ENCODE measurements at regions not wholly inside any gene's neighbourhood (a gene's known extent, or its start where the extent isn't known, plus 50 kb on each side); places are given as distances from the start of the nearest gene placed in this dataset.
A peak's percentile ranks its signal among the peaks of the same experiment; 100 is the strongest.
"Not testable (repeated sequence)": the region's sequence is repeated elsewhere in the genome, so short reads cannot be mapped to it uniquely, and the experiment has no call there.

GRCh38 chr17:37859451-37859850, 64.8 kb upstream of the TBC1D3K start:
- no peak for DNase-seq

DNA sequence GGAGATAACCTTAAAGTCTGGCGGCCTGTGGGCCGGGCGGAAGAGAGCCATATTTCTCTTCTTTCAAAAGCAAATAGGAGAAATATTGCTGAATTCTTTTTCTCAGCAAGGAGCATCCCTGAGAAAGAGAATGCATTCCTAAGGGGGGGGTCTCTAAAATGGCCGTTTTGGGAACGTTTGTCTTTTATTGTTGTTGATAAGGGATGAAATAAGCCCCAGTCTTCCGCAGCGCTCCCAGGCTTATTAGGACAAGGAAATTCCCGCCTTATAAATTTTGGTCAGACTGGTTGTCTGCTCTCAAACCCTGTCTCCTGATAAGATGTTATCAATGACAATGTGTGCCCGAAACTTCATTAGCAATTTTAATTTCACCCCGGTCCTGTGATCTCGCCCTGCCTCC, 65.8 kb upstream of the TBC1D3K start:
- DNase-seq = not testable (repeated sequence)

DNA sequence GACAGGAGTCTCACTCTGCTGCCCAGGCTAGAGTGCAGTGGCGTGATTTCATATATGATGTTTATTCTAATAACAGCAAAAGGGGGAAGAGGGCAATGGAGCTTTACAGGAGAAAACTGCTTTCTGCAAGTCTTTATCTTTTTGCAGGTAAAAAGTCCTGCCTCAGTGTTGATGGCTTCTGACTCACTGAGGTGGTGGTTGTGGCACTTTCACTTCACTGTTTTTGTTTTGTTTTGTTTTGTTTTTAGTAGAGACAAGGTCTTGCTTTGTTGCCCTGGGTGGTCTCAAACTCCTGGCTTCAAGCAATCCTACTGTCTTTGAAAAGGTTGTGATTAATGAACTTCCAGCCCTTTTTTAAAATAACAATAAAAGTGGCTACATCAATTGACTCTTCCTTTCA, 68.0 kb upstream of the TBC1D3K start:
- no peak for DNase-seq

- no peak for DNase-seq
Measured at GRCh38 chr17:37849617-37849972, 74.6 kb upstream of the TBC1D3K start.

DNA sequence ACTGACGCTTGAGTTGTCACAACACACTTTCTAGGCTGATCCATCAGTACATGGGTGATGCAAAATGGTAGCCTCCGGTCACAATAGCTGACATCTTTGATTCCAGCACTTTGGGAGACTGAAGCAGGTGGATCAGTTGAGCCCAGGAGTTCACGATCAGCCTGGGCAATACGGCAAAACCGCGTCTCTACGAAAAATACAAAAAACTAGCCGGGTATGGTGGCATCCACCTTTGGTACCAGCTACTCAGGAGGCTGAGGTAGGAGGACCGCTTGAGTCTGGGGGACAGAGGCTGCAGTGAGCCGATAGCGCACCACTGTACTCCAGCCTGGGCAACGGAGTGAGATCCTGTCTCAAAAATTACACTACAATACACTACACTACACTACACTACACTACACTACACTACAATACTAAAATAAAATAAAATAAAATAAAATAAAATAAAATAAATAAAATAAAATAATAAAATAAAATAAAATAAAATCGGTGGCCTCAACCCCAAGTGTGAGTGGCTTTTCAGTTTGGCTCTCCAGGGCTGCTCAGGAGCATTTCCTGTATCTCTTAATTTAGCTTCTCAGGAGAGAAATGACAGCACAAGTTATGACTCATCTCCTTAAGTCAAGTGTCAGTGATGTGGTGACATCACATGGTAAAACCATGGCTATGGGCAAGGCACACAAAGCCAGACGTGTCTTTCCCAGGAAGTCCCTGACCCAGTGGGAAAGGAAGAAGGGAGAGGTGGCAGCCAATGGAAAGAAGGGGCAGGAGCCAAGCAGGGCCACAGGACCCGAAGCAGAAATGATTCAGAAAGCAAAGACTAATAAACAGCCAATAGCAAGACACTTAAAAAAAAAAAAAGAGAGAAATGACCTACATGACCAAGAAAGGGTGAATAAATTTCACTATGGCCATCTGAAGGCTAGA, 75.3 kb upstream of the TBC1D3K start:
- no peak for DNase-seq

- no peak for DNase-seq
Measured at GRCh38 chr17:37847811-37848331, 76.3 kb upstream of the TBC1D3K start.

GRCh38 chr17:37847102-37847501, 77.1 kb upstream of the TBC1D3K start:
- no peak for DNase-seq

DNA sequence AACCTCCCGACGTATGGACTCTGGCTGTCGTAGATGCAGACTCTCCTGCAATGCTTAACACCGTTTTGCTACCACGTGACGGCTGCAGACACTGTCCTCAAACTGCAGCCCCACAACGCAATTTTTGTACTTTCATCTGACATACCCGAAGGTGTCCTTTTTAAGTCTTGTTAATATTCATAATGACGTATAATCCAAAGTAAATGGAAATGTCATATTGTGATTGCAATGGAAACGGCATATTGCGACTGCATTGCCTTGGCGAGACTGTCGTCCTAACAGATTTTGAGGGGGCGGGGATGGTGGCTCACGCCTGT, 79.3 kb upstream of the TBC1D3K start:
- no peak for DNase-seq

DNA sequence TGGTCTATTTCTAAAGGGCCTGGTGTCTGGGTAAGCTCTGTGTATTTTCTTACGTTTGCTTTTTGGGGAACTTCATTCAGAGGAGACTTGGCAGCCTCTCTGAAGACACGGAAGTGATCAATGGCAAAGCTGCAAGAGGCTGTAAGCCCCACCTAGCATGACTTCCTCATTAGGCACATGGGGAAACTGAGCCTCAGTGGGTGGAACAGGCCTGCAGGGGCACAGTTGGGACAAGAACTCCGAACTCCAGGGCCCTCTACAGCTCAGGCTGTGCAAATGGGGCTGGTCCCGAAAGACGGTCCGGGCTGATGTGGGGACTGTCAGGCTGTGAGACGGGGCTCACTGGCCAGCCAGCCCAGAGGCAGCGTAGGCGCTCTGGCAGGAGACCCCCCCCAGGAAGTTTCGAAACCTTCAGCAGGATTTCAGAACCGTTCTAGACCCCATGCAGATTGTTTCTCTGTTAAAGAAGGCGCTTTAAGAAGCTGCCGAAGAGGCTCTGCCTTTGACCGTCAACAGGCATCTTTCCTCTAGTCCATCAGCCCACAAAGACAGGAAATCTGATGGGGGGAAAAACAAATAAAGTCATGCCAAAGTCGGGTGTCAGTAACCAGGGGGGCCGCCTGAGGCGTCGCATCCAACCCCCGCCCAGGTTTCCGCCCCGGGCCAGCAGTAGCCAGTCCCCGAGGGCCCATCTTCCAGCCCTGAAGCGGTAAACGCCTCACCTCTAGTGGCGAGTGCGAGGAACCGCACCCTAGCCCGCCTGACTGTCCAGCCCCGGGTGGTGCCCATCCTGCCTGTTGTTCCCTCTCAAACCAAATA, 79.8 kb upstream of the TBC1D3K start:
- DNase-seq = peak; percentile 73

DNA sequence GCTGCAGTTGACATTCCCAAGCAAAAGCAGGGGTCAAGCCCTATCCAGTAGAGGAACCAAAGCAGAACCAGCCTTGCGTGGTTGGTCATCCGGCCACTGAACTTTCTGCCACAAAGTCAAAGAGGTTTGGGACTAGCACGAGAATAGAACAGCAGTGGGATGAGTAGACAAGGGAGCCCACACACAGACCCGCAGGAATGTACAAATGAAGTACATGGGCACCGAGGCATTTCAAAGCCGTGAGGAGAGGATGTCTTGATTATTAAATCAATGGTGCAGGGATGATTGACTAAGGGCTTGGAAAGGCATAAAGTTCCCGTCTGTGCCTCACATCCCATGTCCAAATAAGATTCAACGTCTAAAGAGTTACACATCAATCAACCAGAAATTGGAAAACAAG, 81.8 kb upstream of the TBC1D3K start:
- no peak for DNase-seq

DNA sequence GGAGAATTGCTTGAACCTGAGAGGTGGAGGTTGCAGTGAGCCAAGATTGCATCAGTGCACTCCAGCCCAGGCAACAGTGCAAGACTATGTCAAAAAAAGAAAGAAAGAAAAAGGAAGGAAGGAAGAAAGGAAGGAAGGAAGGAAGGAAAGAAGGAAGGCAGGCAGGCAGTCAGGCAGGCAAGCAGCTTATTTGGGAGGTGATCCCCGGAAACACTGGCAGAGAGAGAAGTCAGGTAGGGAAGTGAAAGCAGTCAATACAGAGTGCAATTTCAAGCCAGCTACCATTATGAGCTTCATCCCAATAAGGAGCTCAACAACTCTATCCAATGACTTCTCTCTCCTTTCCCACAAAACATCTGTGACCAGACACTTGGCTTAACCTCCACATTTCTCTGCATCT, 83.0 kb upstream of the TBC1D3K start:
- DNase-seq = no peak

GRCh38 chr17:37840576-37840975, 83.6 kb upstream of the TBC1D3K start:
- DNase-seq = no peak

GRCh38 chr17:37839196-37839978, 84.8 kb upstream of the TBC1D3K start:
- no peak for DNase-seq

DNA sequence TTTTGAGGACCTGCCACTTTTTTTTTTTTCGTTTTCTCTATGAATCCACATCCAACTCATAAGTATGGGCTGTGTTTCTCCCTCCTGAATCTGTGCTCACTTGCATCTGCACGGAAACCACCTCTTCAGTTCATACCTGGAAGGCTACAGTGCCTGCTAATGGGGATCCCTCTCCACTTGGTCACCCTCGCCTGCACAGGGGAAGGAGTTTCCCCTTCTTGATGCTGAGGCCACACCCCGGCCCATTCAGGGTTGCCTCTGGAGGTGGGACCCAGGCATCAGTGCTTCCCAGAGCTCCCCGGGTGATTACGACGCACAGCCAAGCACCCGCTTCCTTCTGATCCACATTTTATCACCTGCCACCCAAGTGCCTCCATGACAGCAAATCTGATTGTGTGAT, 85.9 kb upstream of the TBC1D3K start:
- DNase-seq = no peak

GRCh38 chr17:37836593-37836992, 87.6 kb upstream of the TBC1D3K start:
- no peak for DNase-seq

- no peak for DNase-seq
Measured at GRCh38 chr17:37834168-37834567, 89.3 kb upstream of the HNF1B start.

DNA sequence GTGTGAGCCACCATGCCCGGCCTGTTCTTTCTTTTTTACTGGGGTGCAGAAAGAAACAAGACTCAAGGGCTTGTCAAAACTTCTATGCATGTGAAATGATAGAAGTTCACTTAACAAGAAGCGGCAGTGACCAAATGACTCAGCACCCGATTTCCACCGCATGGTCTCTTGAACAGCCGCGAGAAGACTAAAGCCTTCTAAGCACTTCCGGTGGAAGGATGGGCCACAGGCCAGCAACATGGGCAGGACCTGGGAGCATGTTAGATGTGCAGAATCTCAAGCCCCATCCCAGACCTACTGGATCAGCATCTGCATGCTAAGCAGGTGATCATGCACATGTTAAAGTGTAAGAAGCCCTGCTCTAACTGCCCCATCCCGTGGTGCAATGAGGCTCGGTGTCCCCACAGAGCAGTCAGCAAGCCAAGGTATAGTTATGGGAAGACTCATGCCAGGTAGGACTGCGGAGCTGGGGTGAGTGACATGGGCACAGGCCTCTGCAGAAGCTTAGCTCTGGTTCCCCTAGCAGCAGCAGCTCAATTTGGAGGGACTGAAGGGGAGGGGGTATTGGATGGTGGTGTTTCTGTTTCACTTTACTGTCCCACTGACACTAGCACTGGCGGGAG, 88.5 kb upstream of the HNF1B start:
- no peak for DNase-seq

GRCh38 chr17:37831986-37832385, 87.1 kb upstream of the HNF1B start:
- DNase-seq = no peak

- no peak for DNase-seq
Measured at GRCh38 chr17:37831492-37831891, 86.6 kb upstream of the HNF1B start.

GRCh38 chr17:37830151-37830993, 85.5 kb upstream of the HNF1B start:
- no peak for DNase-seq

DNA sequence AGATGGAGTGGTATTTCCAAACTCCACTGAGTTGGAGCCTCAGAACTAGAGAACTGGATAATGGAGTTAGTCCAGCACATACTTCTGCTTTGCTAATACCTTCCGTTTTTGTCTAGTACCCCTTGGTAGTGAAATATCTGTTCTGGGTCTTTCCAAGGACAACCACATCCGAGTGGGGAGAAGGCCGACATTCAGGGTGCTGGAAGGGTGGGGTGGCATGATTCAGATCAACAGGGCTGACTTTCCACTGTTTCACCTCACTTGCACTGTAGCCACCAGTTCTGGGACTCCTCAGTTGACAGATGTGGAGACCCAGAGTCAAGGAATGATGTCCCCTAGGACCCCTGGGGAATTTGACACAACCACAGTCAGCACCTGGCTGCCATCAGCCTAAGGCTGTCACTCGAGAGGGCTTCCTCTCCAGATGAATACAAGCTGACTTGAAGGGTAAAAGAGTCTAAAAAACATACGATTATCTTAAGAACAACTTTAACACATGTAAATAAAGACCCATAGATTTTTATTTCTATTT, 84.8 kb upstream of the HNF1B start:
- no peak for DNase-seq
